Embryonic facial prominence (tissue), 1 donor: ENCODE measurements at regions not wholly inside any gene's neighbourhood (a gene's known extent, or its start where the extent isn't known, plus 50 kb on each side); places are given as distances from the start of the nearest gene placed in this dataset.
"Not testable (repeated sequence)": the region's sequence is repeated elsewhere in the genome, so short reads cannot be mapped to it uniquely, and the experiment has no call there.

Source experiments
- DNase-seq: peaks from one replicate; pipeline ENCODE4 v3.0.0-alpha.2; 2016; ENCODE audit errors: extremely low spot score

GRCh38 chr2:106009096-106009495 is 185.0 kb downstream of the UXS1 start:
- DNase-seq, result no peak

DNA sequence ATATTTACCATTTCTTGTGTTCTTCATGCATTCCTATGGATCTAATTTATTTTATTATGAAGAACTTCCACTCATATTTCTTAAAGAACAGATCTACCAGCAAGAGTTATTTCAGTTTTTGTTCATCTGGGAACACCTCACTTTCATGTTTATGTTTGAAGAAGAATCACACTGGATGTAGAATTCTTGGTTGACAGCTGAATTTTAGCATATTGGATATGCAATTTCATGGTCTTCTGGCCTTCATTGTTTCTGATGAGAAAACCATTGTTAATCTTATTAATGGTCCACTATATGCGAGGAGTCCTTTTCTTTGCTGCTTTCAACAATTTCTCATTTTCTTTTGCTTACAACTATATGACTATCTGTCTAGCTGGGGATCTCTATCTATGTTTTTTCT is 189.2 kb downstream of the UXS1 start:
- no peak for DNase-seq

DNA sequence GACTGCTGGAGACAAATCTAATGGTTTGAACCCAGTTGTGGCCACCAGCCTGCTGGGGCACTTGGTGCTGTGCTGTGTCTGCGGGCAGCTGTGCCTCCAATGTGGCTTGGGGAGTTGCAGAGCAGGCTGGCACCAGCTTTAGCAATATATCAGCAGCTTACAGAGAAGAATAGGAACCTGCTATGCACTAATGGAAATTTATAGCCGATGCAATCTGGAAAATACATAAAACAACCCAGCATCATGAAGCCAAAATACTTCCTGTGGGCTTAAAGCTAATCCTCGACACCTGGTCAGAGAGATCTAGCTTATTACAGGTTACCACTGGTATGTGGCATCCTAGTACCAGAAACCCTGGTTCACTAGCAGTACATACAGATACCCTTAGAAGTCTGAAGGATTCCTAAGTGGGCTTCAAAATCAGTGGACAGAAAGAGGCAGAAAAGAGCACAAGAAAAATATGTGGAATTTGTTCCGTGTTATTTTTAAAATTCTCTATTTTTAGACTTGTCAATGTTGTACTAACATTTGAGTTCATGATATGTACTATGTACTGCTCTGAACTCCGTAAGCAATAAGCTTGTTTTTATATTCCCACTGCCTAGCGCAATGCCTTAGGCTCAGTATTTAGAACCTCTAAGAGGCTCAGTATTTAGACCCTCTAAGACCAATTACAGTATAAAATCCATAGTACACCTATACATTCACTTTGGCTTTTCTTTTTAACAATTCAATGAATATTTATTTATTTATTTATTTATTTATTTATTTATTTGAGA is 194.7 kb downstream of the UXS1 start:
- DNase-seq, result no peak

DNA sequence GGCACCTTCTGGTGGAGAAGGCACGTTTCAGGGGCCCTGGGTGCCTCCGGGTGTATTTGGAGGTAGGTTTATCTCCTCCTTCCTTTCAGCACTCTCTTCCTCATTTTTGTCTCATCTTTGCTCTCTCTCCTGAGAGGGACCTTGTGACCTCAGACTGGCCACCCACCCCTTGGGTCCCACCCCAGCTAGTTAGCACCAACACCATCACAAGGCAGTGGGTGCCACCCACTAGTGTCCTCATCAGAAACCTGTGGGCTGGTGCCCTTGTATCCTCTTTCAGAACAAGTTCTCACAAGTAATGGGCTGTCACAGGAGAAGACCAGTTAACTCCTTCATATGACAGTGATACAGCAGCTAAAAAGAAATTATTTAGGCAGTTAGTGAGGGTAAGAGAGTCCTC is 196.4 kb downstream of the UXS1 start:
- no peak for DNase-seq

DNA sequence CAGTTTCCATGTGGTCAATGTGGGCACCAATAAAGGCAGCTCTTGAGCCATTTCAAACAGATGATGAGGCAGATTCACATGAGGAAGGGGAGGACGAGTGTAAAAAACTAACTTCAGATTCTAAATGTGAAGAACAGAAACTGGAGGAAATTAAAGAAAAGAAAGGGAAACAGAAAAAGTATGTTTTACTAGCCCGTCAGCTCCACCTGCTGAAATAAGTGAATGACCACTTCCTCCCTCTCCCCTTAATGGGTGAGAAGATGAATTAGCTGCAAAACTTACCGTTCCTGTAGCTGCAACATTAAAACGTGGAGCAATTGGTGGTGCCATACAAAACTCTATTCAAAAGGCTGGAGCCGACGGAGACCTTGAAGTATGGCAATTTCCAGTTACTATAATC is 203.5 kb downstream of the UXS1 start:
- no peak for DNase-seq

DNA sequence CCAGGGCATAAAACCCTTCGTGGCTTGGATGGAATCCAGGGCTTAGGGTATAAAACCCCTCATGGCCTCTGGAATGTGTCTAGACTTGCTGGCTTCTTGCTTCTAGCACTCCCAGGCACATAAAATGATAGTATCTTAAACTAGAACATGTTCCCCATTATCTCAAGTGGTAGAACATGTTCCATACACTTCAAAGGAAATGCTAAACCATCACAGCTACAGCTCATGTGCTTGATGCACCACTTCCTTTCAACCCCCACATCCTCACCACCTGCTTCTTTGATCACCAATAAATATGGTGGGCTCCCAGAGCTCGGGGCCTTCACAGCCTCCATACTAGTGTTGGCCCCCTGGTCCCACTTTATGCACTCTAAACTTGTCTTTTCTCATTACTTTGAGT is 204.3 kb downstream of the UXS1 start:
- DNase-seq, result not testable (repeated sequence)

DNA sequence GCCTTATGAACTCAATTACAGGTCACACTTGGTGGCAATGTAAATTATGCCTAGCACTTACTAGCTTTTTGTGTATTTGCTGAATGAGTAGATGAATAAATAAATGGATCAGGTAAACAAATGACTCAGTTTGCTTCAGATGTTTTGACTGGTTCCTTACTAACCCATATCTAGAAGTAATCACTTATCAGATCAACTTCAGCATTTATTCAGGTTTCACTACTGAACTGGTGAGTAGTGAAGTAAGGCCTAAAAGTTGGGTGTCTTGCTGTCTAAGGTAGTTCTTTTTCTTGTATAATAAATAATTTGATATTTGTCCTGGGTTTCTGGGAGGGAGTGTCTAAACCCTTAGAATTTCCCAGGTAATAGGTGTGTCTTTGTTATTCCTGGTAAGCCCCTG is 205.0 kb downstream of the UXS1 start:
- no peak for DNase-seq

GRCh38 chr2:105977807-105978206 is 216.3 kb downstream of the UXS1 start:
- no peak for DNase-seq

- DNase-seq, result no peak
These were observed 216.9 kb downstream of the UXS1 start for GRCh38 chr2:105977212-105977611.

GRCh38 chr2:105974812-105975211 is 219.3 kb downstream of the UXS1 start:
- no peak for DNase-seq

DNA sequence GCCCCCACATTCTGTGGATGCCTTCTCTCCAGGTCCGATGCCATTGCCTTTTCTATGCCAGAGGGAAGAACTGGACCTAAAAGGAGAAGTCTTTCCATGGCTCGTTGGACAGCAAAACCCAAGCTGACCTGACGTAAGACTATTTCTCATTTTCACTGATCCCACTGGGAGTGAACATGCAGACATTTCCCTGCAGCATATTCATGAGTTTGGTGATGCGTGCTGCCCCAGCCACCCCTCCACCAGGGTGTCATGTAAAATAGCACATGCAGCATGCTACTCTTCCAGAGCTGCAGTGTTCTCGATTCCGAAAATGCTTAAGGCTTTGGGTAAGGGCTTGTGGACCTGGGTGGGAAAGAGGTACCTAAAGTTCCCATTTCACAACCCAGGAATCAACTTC is 221.2 kb downstream of the UXS1 start:
- DNase-seq, result no peak

DNA sequence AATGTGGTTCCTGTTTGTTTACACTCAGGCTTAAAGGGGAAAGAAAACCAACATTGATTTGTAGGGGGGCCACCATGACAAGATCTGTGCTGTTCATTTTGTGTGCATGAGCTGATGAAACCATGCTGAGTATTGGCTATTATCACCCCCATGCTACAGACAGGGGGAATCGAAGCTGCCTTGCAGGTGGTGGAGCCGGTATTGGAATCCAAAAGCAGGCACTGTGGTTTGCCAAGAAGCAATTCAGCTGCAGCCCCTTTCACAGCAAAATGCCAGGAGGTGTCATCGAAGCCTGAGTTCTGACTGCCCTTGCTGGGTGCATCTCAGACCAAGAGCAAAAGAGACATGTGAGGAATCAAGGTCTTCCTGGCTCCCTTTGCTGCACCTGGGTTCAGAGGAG is 221.9 kb downstream of the UXS1 start:
- no peak for DNase-seq

- DNase-seq, result no peak
These were observed 224.5 kb downstream of the UXS1 start for GRCh38 chr2:105969552-105969951.

DNA sequence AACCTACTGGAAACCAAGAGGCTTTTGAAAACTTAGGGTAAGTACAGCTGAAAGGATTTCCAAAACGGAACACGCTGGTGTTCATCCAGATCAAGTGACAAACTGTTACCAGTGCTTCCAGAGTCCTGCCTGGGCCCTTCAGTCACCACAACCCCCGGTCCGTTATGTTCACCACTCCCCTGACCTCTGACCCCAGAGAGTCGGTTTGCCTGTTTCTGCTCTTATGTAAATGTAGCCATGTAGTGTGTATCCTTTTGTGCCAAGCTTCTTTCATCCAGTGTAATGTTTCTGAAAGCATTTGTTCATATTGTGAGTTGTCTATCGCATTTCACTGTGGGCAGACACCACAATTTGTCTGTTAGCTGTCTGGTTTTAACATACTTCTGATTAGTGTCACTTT is 217.5 kb downstream of the NCK2 start:
- no peak for DNase-seq

DNA sequence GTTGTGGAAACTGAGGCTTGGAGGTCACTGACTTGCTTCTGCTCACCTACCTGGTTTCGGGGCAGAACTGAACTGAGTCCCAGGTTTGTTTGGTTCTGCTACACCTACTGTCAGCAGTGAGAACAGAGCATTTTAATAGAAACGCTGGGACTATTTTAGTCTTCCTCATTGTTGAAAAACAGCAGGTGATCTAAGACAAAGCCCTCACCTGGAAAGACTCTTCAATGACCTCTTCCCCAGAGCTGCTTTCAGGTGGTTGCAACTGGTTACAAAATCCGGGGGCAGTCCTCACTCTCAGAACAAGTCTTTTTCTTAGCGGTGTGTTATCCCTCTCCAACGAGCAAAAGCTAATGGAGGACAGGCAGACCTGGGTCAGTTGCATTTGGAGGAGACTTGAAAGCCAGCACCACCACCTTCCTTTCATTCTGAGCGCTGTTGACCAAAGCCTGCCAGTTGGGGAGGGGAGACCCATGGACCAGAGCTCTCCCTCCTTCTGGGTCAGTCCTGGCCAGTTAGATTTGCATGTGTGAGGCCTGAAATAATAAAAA is 217.0 kb downstream of the NCK2 start:
- no peak for DNase-seq

- DNase-seq, result no peak
These were observed 214.6 kb downstream of the NCK2 start for GRCh38 chr2:105959357-105959756.

- DNase-seq, result no peak
These were observed 210.2 kb downstream of the NCK2 start for GRCh38 chr2:105954891-105955290.

DNA sequence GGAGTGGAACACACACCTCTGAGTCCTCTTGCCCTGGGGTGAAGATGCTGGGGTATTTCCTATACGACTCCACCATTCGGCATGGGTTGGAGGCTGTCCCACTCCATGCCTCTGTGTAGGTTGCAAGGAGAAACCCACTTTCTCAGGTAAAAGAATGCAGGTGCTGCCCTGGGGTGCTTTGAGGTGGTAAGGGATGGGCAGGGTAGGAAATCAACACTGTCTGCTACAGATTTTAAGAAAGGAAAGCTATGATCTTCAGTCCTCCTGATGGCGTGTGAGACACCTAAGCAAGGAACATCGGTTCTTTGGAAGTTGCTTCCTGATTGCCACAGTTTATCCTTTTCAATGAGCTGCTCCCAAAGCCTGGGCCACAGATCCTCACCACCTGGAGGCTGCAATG is 209.2 kb downstream of the NCK2 start:
- DNase-seq, result no peak

DNA sequence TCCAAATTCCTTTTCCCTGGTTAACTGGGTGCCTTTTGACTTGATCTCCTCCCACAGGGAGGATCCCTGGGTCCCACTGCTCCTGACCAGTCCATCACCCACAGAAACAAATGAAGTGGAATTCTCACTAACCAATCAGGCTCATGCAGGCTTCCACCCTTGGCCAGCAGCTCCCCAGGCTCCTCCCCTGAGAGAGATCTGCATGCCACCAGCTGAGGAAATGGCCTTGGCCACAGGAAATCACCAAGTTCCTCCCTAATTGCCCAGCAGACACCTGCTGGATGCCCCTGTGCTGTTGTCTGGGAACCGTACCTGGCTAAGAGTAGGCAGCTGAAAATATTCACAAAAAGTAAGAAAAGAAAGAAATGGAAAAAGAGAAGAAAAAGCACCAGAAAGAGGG is 207.4 kb downstream of the NCK2 start:
- no peak for DNase-seq

DNA sequence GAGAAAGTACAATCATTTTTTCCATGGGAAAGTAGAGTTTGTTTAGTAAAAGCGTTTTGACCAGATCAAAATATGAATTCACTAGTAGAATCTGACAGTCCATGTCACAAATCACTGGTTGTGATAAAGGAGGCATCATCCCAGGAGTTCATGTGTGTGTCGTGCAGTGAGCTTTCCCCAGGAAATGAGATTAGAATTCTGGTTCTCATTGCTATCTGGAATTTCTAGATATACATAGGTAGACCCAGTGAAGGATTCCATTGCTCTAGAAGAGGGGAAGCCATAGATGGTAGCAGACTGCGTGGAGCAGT is 206.6 kb downstream of the NCK2 start:
- DNase-seq, result no peak

- DNase-seq, result no peak
These were observed 206.0 kb downstream of the NCK2 start for GRCh38 chr2:105950521-105951383.

DNA sequence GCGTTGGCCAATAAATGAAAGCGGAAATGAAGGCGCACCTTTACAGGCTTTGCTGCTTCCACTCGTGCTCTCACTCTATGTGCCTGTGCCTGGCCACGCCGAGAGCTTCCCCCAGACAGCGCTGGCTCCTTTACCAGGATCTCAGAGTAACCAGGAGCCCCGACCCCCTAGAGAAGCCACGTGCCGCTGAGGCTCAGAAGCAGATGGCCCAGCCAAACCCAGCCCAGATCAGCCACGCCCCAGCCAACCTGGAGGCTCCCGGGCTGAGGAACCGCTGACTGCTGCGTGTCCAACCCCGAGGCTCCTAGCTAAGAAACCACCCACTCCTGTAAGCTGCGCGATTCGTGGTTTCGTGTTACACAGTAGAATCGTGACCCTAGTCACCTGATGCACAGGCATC is 199.3 kb downstream of the NCK2 start:
- no peak for DNase-seq
